Muscle of arm (tissue), 1 donor: ENCODE measurements at regions not wholly inside any gene's neighbourhood (a gene's known extent, or its start where the extent isn't known, plus 50 kb on each side); places are given as distances from the start of the nearest gene placed in this dataset.

Experiments
- DNase-seq: peaks from one replicate; pipeline ENCODE4 v3.0.0-alpha.2; 2013

DNA sequence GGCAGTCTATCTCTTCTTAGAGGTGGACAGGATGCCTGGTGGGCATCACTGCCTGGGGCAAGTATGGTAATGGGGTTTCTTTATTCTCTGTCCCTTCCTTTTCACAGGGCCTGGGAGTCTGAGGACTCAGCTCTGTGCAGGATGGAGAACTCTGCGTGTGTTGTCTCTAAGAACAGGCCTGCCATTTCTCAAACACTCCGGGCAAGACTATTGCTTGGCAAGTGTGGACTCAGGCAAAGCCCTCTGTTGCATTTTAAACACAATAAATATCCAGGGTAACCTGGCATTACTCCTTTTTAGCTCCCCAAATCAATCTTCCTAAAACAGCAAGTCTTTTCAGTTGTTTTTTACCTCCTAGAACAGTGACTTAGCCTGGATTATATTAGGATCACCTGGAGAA lies 185.1 kb upstream of the ROPN1 start:
- DNase-seq: no peak

DNA sequence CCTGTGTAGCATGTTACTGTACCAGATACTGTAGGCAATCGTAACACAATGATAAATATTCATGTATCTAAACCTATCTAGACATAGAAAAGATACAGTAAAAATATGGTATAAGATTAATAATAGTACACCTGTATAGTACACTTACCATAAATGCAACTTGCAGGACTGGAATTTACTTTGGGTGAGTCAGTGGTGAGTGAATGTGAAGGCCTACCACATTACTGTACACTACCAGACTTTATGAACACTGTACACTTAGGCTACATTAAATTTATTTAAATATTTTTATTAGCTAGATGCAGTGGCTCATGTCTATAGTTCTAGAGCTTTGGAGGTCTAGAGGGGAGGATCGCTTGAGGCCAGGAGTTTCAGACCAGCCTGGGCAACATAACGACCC lies 186.6 kb upstream of the ROPN1 start:
- DNase-seq: no peak

DNA sequence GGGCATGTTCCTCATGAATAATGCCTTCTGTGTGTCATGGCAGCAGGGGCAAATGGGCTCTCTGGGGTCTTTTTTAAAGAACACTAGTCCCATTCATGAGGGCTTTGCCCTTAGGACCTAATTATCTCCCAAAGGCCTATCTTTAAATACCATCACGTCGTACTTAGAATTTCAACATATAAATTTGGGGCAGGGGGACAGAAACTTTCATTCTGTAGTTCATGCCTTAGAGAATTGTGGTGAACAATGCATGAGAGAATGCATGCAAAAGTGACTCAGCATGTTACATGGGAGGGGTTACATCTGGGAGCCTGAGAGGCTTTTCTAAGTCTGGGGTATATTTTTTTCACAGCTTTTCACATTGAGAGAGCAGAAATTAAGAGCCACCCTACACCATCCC lies 208.5 kb upstream of the ROPN1 start:
- DNase-seq: no peak

DNA sequence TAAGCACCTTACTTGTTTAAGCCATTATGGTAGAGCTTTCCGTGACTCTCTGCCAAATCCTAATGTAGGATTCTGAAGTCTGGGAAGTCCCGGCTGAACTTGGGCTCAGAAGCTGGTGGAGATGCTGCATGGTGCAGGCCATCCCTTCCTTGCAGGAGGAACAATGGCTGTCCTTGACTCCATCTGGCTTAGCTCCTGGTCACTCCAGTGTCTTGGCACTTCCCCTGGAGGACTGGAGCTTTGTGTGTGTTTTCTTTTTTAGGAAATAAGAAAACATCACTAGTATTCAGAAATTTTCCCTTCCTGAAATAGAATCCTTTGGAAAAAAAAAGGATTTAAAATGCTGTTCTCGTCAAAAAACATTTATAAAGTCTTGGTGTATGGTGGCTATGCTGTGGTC lies 209.3 kb upstream of the ROPN1 start:
- DNase-seq: no peak

DNA sequence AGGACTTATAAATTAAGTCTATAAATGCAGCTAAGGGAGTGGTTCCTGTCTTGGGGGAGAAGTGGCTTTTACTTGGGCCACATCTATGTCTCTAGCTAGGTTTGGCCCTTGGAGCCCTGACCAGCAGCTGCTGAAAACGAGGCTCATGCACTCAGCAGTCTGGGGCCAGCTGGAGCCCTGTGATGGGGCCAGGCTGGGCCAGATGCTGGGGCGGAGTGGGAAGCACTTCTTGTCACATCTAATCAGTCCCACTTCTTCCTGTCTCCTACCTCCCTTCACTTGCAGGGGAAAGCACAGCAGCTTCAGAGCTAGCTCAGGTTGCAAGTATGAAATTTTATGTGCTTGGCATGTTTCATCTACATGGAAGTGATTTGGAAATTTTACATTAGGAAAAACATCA lies 209.9 kb upstream of the ROPN1 start:
- DNase-seq: no peak

DNA sequence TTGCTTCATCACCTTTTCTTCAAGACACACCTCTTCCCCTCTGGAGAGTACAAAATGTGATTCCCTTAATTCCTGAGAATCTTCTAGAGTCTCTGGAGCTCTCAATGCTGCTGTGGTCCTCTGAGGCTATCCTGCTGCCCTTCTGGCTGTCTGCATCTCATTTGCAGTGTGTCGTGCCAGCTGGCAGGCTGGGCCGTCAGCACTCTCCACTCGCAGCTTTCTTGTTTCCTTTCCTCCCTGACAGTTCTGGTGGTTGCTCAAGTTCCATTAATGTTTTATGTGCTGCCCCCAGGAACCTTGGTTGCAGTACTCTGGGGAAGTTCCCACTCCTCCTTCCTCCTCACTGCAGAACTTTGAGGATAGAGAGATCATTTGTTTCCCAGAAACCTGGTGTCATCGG lies 210.8 kb upstream of the ROPN1 start:
- DNase-seq: peak; percentile 23

DNA sequence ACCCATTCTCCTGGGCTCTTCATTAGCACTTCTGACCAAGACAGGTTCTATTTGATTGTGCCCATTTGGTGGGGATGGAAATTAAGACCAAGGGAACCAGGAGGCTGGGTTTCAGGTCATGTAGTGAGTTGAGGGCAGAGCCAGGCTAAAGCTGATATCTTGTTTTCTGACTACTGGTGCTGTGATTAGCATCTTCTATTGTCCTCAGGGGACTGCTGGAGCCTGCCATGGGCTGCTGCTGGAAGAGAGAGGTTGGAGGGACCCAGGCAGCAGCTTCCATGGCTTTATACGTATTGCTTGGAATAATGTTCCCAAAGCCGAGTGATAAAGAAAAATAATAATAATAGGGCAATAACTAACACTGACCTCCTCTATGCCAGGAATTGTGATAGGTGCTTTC lies 211.4 kb upstream of the ROPN1 start:
- no peak for DNase-seq

DNA sequence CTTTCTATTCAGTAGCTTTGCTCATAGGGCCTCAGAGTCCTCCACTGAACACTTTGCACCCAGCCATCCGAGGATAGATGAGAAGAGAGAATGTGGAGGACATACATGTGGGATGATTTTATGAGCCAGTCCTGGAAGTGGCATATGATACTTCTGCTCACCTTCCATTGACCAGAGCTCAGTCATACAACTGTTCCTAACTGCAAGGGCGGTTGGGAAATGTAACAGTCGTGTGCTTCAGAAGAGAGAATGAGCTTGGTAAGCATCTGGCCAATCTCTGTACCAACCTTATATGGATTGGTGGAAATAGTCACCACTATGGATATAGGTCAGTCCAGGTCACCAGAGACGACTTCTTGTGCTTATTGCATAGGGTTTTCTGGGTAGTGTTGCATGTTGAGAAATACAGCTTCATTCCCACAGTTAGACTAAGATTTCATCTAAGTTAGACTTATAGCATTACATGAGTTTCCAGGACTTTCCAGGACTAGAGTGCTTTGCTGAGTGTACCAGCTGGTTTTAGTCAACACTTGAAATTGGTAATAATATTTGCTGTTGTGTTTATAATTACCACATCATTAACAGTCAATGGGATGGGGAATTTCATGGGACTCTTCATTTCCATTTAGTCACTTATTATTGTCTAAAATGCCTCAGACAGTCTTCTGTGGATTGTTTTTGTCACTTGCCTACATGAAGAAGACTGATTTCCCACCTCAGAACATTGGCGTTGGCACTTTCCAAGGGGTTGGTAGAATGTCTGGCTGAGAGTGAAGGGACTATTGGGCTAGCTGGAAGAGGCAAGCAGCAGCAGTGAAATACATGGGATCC lies 214.5 kb upstream of the ROPN1 start:
- DNase-seq: no peak

DNA sequence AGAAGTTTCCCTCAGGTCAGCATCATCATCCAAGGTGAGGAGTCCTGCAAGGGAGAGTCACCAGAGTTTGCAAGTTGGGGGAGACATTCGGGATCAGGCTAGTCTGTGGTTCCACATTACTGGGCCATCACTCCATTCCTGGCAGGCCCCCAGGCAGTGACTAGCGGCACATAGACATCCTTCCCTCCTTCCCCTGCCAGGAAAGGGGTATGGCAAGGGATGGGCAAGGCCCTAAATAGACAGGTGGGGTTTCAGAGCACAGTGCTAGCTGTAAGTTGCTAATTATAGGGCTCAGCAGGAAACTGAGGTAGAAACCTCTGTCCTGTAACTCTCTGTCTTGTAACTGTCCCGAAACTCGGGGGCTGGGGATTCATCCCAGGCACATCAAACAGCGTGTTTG lies 215.2 kb upstream of the ROPN1 start:
- DNase-seq: no peak

DNA sequence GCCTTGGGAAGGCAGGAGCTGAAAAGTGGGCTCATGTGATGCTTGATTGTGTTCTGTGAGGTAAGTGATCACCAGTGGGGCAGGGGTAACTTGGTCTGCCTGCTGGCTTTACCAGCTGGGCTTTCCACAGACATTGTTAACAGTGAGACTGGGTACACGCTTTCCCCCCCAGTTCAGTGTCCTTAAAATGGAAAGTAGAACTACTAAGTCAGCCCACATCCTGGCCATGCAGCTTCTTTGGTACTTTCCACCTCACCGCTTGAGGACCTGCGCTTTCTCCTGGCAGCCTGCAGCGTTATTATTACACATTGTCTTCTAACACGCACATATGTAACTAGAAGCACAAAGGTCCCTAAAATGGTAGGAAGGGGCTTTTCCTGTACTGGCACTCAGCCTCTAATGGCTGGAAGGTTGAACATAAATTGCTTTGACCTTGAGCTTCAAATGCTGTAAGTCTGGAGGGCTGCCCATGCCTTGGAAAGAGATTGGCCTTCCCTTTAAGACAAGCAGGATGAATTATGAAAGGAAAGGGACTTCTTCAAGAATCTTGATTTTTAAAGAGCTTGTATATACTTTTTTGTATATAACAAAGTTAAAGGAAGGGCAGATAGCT lies 216.1 kb upstream of the ROPN1 start:
- DNase-seq: no peak

DNA sequence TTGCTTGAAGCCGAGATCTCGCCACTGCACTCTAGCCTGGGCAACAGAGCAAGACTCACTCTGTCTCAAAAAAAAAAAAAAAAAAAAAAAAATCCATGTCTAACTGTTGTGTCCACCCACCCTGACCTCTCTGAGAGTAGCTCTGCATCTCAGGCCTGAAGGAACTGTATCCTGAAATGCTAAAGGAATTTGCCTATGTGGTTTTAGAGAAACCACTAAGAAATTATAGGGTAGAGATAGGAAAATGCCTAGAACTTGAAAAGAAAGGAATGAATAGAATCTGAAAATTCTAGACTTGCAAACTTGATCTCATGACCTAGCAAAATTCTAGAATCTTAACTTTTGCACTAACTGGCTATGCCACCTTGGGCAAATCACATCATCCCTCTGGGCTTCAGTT lies 217.5 kb upstream of the ROPN1 start:
- DNase-seq: no peak

DNA sequence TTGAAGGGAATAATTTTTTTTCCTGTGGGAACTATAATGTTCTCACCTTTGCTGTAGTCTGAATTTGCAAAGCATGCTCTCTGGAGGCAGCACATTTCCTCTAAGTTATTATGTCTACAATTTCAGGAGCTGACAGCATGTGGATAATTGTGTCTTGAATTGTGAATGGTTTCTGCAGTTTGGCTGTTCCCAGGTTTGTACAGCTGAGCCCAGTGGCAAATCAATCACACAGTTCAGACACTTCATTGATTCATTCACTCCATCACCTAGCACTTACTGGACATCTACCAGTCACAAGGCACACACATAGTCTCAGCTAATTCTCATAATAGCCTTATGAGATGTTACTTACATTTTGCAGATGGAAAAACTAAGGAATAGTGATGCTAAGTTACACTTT lies 219.0 kb upstream of the ROPN1 start:
- DNase-seq: no peak

DNA sequence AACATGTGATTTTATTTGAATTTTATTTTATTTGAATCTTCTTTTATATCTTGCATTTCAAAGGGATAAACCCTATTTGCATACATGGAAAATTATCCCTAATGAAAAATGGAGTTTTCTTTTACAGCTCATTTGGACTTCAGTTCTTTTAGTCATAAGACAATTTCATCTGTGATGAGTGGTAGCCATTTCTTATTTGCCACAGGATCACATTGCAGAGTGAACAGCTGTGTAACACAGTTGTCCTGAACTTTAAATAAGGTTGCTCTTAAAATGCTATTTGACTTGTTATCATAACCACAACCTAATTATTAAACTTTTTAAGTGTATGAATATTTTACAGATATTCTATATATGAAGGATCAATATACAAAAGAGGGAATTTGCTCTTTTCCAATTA lies 221.7 kb upstream of the ROPN1 start:
- DNase-seq: no peak

DNA sequence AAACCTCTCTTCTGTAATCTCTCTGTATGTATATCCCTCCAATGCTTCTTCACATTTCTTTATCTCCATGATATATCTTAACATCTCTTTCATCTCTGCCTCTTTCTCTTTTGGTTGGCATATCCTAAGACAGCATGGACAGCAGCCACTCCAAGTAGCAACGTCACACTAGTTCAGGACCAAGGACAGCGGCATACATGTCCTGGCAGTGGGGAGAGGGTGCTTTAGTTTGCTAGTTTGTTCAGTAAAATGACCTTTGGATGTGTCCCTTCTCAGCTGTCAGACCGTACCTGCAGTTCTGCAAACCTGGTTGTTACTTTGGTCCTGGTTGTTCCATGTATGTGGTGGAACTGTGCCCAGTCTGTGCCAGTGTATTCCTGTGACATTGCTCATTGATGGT lies 225.6 kb upstream of the ROPN1 start:
- peak; percentile 82 for DNase-seq

DNA sequence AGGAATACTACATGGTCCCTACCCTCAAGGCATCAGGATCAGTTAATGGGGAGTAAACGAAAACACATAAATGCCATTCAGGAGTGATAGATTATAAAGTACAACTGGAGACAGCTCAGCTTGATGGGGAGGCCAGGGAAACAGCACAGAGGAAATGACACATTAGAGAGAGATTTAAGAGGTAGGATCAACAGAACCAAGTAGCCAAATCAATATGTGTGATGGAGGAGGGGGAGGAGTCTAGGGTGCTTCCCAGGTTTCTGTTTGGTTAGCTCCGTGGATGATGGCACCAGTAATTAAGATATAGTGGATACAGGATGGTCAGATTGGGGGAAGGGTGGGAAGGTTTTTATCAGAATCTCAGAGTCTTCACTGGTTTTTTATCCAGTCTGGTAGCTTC lies 229.5 kb upstream of the ROPN1 start:
- DNase-seq: no peak

DNA sequence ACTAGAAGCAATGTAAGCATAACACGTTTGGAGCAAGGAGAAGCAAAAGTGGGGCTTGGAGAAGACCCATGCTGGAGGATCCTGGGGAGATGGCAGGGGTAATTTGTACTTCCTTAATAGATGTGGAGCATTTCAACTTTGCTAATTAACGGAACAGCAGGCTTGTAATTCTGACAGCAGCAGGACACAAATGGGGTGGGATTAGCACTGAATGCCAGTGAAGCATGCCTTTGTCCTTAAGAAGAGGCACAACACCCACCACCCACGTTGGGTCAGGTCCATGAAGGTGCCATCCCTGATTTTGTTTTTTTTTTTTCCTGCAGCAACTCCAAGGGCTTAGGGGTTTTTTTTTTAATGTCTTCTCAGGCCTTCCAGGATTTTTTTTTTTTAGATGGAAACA lies 231.9 kb upstream of the ROPN1 start:
- DNase-seq: no peak

DNA sequence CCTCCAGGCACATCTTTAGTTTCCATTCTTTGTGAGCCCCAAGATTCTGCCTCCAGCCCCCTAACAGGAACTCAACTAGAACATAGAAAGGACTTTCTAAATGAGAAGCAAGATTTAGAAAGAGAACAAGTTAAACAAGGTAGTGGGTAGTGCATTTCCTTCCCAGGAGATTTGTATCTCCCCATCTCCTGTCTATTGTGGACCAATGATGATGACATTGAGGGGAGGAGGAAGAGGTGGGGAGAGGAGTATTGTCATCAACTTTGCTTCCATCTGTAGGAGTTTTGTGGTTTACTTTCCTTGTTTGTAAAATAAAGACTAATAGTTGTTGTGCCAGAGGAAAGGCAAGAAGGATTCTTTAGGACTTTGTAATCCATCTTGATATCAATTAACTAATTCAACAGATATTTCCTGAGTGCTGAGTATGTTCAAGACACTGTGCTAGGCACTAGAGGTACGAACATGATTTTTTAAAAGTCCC lies 235.3 kb upstream of the ROPN1 start:
- DNase-seq: no peak

DNA sequence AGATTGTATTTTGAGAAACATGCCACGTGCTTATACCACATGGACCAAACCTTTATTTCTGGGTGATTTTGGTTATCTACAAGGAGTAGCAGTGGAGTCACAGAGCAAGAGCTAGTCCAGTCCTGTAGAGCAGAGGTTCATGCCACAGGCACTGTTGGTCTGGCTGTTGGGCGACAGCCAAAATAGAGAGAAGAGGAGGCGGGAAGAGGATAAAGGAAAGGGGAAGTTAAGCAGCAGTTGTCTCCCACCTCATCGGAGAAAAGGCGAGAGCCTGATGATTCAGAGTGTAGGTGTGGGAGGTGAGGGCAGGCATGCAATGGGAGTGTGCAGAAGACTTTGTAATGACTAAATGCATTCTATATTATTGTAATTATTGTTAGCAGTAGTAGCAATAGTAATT lies 237.5 kb upstream of the ROPN1 start:
- DNase-seq: no peak

DNA sequence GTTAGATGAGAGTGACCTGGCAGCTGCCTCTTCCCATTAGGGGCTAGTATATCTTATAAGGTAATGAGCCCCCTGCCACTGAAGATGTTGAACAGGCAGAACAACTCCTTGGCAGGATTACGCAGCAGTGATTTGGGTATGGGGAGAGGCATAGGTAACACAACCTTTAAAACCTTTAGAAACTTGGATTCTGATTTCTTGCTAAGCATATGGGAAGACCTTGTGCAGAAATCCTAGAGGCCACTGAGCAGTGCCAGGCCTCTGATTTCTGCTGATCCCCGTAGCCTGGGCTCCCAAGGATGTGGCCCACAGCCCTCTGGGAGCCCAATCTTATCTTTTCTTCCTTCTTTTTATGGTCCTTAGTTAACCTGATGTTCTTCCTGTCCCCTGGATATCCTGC lies 237.9 kb upstream of the ROPN1 start:
- no peak for DNase-seq

DNA sequence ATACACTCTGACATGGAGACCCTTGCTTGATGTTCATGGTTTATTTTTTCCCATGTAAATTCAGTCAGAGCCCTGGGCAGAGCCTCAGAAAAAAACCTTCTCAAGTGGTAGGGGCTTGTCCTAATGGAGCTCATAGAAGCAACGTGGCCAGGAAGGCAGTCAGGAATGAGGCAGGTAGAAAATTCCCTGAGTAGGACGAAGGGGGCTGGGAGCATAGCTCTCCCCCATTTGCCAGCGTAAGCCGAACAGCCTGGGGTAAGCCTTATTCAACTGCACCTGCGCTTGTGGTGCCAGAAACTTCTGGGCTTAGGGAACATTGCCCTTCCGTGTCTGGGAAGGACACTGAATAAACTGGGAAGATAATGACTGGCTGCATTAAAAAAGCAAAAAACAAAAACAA lies 238.5 kb upstream of the ROPN1 start:
- no peak for DNase-seq

DNA sequence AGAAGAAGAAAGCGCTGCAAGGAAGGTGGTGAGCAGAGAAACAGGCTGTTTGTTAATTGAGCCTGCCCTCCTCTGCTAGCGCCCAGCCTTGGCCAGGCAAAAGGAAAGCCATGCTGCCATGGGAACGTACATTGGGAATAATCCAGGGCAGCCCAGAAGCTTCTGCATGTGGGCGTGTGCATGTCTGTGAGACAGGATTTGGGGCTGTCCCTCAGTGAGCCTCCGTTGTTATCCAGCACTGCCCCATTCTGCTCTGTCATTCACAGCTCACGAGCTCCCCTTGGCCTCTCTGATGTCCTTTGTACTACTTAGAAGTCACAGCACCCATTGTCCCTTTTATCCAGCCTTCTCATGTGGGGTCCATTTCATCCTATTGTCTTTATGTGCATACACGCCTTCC lies 239.1 kb upstream of the ROPN1 start:
- no peak for DNase-seq

DNA sequence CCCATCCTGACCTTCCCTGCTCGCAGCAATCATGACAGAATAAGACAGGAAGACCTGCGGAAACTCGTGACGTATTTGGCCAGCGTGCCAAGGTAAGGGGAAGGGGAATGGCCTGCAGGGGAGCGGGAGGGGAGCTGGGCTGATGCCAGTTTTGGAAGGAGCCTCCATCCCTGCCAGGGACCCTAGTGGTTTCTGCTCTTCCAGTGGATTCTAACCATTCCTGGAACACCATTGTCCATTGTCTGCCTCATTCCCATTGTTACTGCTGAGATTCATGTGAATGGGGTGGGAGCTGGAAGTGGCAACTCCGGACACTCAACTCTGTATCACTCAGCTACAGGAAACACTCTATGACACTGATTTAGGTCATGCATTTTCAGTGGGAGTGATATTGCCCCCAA lies 242.9 kb upstream of the ROPN1 start:
- no peak for DNase-seq

DNA sequence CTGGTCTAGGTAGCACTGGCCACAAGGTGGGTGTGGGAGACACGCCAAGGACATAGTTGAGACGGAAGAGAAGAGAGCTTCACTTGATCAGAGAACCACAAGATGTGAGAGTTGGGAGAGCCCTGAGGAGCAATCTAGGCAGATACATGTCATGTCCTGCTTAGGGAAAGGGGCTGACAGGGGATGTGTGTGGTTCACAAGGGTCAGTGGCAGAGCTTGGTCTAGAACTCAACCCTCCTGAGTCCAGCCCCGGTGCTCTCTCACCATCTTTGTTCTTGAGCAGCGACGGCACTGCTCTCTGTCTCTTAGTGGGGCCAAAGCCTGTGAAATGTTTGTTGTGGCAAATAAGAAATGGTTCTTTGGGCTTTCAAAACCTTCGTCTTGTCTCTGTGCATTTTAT lies 243.5 kb upstream of the ROPN1 start:
- DNase-seq: no peak
